ENCODE measurements at regions not wholly inside any gene's neighbourhood (a gene's known extent, or its start where the extent isn't known, plus 50 kb on each side); places are given as distances from the start of the nearest gene placed in this dataset.

DNA sequence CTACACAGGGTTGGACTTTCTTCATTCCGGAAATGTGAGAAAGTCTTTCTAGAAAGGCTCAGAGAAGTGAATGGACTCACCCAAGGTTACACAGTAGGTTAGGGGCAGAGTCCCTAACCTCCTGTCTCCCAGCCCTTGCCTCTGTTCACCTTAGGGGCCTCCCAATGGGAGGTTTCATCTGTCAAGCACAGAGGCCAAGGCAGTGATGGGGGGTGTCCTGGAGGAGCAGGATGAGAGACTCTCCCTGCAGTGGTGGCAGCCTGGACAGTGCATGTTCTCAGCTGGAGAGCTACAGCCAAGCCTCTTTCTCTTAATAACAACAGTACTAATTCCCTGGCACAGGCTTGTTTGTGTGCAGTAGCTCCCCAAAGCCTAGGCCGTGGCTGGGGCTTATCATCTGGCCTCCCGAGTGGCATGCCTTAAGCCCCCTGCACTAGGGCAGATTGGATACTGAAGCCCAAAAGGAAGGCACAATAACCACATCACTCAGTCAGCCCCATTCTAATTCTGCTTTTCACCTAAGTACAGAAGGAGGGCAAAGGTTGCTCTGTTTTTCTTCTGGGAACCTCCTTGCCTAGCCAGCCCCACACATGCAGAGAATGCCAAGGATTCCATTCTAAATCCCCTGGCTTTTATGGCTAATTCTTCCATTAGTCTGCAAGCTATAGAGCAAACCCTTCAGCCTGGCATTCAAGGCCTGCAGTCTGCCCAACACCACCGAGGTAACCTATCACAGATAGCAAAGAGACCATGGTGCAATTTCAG, 50.2 kb upstream of the XPA start:
- DNase-seq (ENCODE audit: low spot score) (no peak), ATAC-seq (ENCODE audit: low FRiP score) (no peak)
- TF ChIP-seq, protein P1, sequence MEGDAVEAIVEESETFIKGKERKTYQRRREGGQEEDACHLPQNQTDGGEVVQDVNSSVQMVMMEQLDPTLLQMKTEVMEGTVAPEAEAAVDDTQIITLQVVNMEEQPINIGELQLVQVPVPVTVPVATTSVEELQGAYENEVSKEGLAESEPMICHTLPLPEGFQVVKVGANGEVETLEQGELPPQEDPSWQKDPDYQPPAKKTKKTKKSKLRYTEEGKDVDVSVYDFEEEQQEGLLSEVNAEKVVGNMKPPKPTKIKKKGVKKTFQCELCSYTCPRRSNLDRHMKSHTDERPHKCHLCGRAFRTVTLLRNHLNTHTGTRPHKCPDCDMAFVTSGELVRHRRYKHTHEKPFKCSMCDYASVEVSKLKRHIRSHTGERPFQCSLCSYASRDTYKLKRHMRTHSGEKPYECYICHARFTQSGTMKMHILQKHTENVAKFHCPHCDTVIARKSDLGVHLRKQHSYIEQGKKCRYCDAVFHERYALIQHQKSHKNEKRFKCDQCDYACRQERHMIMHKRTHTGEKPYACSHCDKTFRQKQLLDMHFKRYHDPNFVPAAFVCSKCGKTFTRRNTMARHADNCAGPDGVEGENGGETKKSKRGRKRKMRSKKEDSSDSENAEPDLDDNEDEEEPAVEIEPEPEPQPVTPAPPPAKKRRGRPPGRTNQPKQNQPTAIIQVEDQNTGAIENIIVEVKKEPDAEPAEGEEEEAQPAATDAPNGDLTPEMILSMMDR (IDR thresholded peaks at IDR 0.05), result no peak

GRCh38 chr9:97748525-97748924, 51.4 kb upstream of the XPA start:
- ATAC-seq (ENCODE audit: low FRiP score) (no peak), DNase-seq (ENCODE audit: low spot score) (no peak)
- TF ChIP-seq, protein P1 (IDR thresholded peaks at IDR 0.05), result no peak

- DNase-seq (ENCODE audit: low spot score) (no peak), ATAC-seq (ENCODE audit: low FRiP score) (no peak)
- TF ChIP-seq, protein P1 (IDR thresholded peaks at IDR 0.05), result no peak
Observed at GRCh38 chr9:97749928-97750327, 52.8 kb upstream of the XPA start.

DNA sequence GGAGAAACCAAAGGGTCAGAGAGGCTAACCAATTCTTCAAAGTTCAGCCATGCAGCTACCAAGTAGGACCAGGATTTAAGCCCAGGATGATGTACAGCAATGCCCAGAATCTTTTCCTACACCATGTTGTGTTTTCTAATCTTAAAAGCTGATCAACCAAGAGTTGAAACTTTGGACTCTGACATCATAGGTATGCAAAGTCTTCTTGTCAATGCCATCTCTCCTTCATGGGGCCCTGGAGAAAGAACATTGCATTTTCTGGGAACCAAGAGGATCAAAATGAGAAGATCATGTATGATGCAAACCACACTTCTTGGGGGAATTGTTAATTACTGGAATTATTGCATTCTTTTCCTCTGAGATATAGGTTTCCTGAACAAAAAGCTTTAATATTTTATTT, 54.4 kb upstream of the XPA start:
- DNase-seq (ENCODE audit: low spot score) (no peak), ATAC-seq (ENCODE audit: low FRiP score) (no peak)
- TF ChIP-seq, protein P1 (IDR thresholded peaks at IDR 0.05), result no peak

DNA sequence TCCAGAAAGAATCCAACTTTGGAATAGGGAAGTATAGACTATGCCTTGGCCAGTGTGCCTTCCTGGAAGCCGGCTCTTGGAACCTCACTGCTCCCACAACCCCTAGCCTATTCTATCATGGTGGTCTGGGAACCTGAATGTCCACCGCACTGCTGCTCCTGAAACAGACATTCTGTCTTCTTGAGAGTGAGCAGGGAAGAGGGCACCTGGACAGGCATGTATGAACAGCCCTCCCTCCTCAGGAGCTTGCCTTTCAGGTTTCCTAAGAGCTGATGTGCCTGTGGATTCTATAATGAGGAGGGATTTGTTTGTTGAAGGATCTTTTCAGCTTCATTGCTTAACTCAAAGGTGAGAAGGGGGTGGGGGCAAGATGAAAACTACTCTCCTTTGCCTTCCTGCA, 55.1 kb upstream of the XPA start:
- TF ChIP-seq, protein P1 (IDR thresholded peaks at IDR 0.05), result no peak
- DNase-seq (ENCODE audit: low spot score) (no peak), ATAC-seq (ENCODE audit: low FRiP score) (no peak)

GRCh38 chr9:97753364-97753763, 56.2 kb upstream of the XPA start:
- no peak for ATAC-seq (ENCODE audit: low FRiP score)
- TF ChIP-seq, protein P1 (IDR thresholded peaks at IDR 0.05), result no peak
- no peak for DNase-seq (ENCODE audit: low spot score)

GRCh38 chr9:97753975-97754374, 56.8 kb upstream of the XPA start:
- TF ChIP-seq, protein P1 (IDR thresholded peaks at IDR 0.05), result no peak
- no peak for ATAC-seq (ENCODE audit: low FRiP score)

More at GRCh38 chr9:97753975-97754374, 56.8 kb upstream of the XPA start:
- no peak for DNase-seq (ENCODE audit: low spot score)

All from omental fat pad (tissue), 3 donors.